Vagina (tissue), 2 donors: ENCODE measurements at regions not wholly inside any gene's neighbourhood (a gene's known extent, or its start where the extent isn't known, plus 50 kb on each side); places are given as distances from the start of the nearest gene placed in this dataset.

ENCODE experiments used
- POLR2AphosphoS5 ChIP-seq, 2 donors: sonication (generic); formaldehyde crosslinking; IDR thresholded peaks; one replicate each; pipeline ENCODE4 v1.9.0; 2017; ENCODE audit warnings: antibody characterized with exemption in 2 of 2, mild to moderate bottlenecking in 2 of 2, low read depth in 1 of 2; ENCODE audit not compliant: insufficient read depth in 1 of 2
- TF ChIP-seq, protein P1 (sequence below), 3 experiments: fragments of 450-650 bp in 2 of 3; fragments of 200-600 bp in 1 of 3; sonication (generic) in 1 of 3; IDR thresholded peaks; one replicate each; pipeline ENCODE4 v1.5.1; 2017 to 2019; ENCODE audit warnings: antibody characterized with exemption in 3 of 3, mild to moderate bottlenecking in 2 of 3, moderate library complexity in 2 of 3

DNA sequence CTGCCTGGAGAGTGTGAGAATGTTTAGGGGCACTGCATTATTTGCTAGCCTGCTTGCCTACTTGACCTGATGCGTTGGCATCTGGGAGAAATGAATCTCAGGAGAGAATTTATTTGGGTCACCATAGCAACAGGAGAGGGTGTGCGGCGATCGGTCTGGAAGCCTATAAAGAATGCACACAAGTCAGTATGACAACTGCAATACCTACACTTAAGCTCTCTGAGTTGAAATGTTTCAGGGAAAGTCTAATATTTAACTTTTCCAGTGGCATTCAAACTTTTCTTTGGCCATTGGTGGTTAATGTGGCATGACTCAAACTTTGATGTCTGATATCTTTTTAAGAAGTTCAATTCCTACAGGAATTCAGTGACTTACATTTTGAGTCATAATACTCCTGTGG lies 205.1 kb downstream of the NEDD1 start:
- TF ChIP-seq, protein P1, sequence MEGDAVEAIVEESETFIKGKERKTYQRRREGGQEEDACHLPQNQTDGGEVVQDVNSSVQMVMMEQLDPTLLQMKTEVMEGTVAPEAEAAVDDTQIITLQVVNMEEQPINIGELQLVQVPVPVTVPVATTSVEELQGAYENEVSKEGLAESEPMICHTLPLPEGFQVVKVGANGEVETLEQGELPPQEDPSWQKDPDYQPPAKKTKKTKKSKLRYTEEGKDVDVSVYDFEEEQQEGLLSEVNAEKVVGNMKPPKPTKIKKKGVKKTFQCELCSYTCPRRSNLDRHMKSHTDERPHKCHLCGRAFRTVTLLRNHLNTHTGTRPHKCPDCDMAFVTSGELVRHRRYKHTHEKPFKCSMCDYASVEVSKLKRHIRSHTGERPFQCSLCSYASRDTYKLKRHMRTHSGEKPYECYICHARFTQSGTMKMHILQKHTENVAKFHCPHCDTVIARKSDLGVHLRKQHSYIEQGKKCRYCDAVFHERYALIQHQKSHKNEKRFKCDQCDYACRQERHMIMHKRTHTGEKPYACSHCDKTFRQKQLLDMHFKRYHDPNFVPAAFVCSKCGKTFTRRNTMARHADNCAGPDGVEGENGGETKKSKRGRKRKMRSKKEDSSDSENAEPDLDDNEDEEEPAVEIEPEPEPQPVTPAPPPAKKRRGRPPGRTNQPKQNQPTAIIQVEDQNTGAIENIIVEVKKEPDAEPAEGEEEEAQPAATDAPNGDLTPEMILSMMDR (IDR thresholded peaks at IDR 0.05), result no peak
- no peak for TF ChIP-seq POLR2AphosphoS5 (IDR thresholded peaks at IDR 0.05; ENCODE audit: insufficient read depth in 1 of 2, low read depth in 1 of 2)
